ENCODE measurements at regions not wholly inside any gene's neighbourhood (a gene's known extent, or its start where the extent isn't known, plus 50 kb on each side); places are given as distances from the start of the nearest gene placed in this dataset.

DNA sequence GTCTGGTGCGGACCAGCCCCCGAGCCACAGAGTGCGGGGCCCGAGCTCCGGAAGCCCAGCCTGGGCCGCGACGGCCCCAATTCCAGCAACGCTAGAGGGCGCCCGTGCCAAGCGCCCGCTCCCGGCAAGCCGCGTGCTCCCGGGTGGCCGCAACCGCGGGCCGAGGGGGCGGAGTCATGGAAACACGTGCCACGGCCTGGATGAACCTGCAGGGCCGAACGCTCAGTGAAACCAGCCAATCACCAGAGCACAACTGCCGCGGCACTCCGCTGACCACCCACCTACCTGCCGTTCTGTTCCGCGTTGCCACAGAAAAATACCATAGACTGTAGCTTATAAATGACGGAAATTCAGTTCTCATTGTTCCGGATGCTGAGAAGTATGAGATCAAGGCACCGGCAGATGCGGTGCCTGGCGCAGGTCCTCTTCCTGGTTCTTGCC lies 85.7 kb upstream of the FOXC1 start:
- H3K9ac ChIP-seq, result no peak overlapping the region
- no peak for TF ChIP-seq CTCF (IDR thresholded peaks at IDR 0.05)
- no peaks in the 10 kb centered on the region for H3K36me3 ChIP-seq (ENCODE audit: control insufficient read depth, insufficient read depth, low read length)
- no peaks in the 10 kb centered on the region for H3K79me2 ChIP-seq
- no peaks in the 10 kb centered on the region for H3K27me3 ChIP-seq (ENCODE audit: control insufficient read depth, insufficient read depth, low read length)
- no peak overlapping the region for H3K27ac ChIP-seq
- no peaks in the 10 kb centered on the region for H3K9me3 ChIP-seq (ENCODE audit: control insufficient read depth, low read length)
- no peak overlapping the region for H2AFZ ChIP-seq
- no peak overlapping the region for H3K4me3 ChIP-seq (ENCODE audit: low read depth, low read length)
- no peaks in the 10 kb centered on the region for H3K4me1 ChIP-seq
- no peak overlapping the region for H3K4me2 ChIP-seq (ENCODE audit: low read length)

DNA sequence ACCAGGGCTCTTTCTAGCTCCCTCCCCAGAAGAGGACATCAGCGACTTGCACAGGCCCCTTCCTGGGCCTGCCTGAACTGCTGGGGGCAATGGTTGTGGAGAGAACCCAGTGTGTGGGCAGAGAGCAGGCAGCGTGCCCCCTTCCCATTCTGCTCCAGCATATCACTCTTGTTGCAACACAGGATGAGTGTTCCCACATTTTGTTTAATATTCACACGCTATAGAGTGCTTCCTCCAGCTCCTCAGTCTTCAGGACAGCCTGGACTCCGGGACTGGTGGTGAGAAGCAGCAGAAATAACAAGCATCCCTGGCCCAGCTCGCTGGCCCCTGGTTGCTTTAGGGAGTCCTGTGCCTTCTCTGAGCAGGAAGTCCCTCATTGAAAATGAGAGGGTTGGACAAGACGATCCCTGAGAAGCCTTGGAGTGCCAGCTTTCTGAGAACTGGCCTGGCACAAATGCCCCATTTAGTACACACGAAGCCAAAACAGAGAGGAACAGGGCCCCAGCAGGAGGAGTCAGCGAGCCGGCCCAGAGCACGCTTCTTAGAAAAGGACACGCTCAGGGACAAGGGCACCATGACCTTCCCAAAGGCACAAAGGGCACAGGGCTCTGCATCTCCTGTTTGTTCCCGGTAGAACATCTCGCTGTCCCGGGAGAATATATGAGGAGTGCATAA lies 84.2 kb upstream of the FOXC1 start:
- Histone ChIP-seq H3K27me3 (ENCODE audit: control insufficient read depth, insufficient read depth, low read length) (no peaks in the 10 kb centered on the region), H3K79me2 (no peaks in the 10 kb centered on the region), H3K9ac (no peak overlapping the region), H2AFZ (no peak overlapping the region), H3K4me1 (no peaks in the 10 kb centered on the region), H3K9me3 (ENCODE audit: control insufficient read depth, low read length) (no peaks in the 10 kb centered on the region), H3K4me3 (ENCODE audit: low read depth, low read length) (no peak overlapping the region), H3K4me2 (ENCODE audit: low read length) (no peak overlapping the region), H3K36me3 (ENCODE audit: control insufficient read depth, insufficient read depth, low read length) (no peaks in the 10 kb centered on the region), H3K27ac (no peak overlapping the region)
- TF ChIP-seq CTCF (IDR thresholded peaks at IDR 0.05), result no peak

DNA sequence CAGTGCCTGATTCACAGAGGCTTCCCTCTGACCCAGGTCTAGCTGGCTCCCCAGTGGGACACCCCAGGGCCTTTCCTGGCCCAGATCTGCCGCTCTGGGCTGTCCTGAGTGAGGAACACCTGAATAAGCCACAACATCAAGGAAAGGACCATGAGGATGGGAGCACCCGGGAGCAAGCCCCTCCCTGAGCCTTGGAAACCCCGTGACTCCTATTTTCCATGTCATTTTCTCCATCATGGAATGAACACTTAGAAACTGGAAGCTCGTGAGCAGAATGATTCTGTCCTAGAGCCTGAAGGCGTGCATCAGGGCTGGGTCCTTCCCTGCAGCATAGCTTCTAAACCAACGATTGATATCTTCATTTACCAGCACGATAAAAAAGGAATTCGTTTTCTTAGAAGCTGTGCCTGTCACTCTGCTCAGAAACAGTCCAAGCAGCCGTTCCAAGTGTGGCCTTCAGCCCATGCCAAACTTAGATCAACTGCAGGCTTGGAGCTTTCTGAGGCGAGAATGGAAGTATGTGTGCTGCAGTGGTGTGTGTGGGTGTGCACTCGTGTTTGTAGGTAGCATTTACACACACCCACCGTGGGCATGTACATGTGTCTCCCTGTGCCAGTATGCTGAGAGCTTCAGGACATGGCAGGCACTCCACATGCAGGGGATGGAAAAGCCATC lies 83.2 kb upstream of the FOXC1 start:
- Histone ChIP-seq H3K9me3 (ENCODE audit: control insufficient read depth, low read length) (no peaks in the 10 kb centered on the region), H3K4me2 (ENCODE audit: low read length) (no peak overlapping the region), H3K79me2 (no peaks in the 10 kb centered on the region), H3K27me3 (ENCODE audit: control insufficient read depth, insufficient read depth, low read length) (no peaks in the 10 kb centered on the region), H3K4me3 (ENCODE audit: low read depth, low read length) (no peak overlapping the region), H3K36me3 (ENCODE audit: control insufficient read depth, insufficient read depth, low read length) (no peaks in the 10 kb centered on the region), H3K4me1 (no peaks in the 10 kb centered on the region), H3K27ac (no peak overlapping the region), H3K9ac (no peak overlapping the region), H2AFZ (no peak overlapping the region)
- TF ChIP-seq CTCF (IDR thresholded peaks at IDR 0.05), result no peak

- H2AFZ ChIP-seq, result no peak overlapping the region
- no peaks in the 10 kb centered on the region for H3K79me2 ChIP-seq
- H3K36me3 ChIP-seq (ENCODE audit: control insufficient read depth, insufficient read depth, low read length), result no peaks in the 10 kb centered on the region
- H3K4me1 ChIP-seq, result no peaks in the 10 kb centered on the region
- no peaks in the 10 kb centered on the region for H3K27me3 ChIP-seq (ENCODE audit: control insufficient read depth, insufficient read depth, low read length)
- no peak overlapping the region for H3K4me2 ChIP-seq (ENCODE audit: low read length)
- H3K4me3 ChIP-seq (ENCODE audit: low read depth, low read length), result no peak overlapping the region
- no peak overlapping the region for H3K27ac ChIP-seq
- H3K9me3 ChIP-seq (ENCODE audit: control insufficient read depth, low read length), result no peaks in the 10 kb centered on the region
- no peak for TF ChIP-seq CTCF (IDR thresholded peaks at IDR 0.05)
- no peak overlapping the region for H3K9ac ChIP-seq
Measured at GRCh38 chr6:1527073-1527457, 82.7 kb upstream of the FOXC1 start.

DNA sequence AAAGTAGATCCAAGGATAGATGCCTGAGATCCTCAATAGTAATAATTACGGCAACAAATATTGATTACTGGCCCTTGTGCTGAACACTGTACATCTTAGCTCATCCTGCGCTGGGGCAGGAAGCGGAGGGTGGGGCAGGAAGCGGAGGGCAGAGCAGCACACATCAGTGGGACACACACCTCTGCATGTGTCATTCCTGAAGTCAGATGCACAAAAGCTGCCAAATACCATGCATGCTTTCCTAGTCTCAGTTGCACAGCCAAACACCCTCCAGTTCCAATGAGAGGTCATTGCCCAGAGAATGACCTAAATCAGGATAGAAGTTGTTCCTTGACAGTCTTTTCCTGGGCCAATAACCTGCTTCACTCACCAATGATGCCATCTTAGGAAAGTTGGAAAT lies 74.4 kb upstream of the FOXC1 start:
- H2AFZ ChIP-seq, result no peak overlapping the region
- no peaks in the 10 kb centered on the region for H3K27me3 ChIP-seq (ENCODE audit: control insufficient read depth, insufficient read depth, low read length)
- H3K36me3 ChIP-seq (ENCODE audit: control insufficient read depth, insufficient read depth, low read length), result no peaks in the 10 kb centered on the region
- no peak overlapping the region for H3K4me3 ChIP-seq (ENCODE audit: low read depth, low read length)
- H3K4me1 ChIP-seq, result no peaks in the 10 kb centered on the region
- no peaks in the 10 kb centered on the region for H3K79me2 ChIP-seq
- no peak overlapping the region for H3K4me2 ChIP-seq (ENCODE audit: low read length)
- no peak overlapping the region for H3K27ac ChIP-seq
- H3K9ac ChIP-seq, result no peak overlapping the region
- no peaks in the 10 kb centered on the region for H3K9me3 ChIP-seq (ENCODE audit: control insufficient read depth, low read length)
- no peak for TF ChIP-seq CTCF (IDR thresholded peaks at IDR 0.05)

Data from parathyroid adenoma (tissue), 2 donors.